GM21737 (cell line): ENCODE measurements at regions not wholly inside any gene's neighbourhood (a gene's known extent, or its start where the extent isn't known, plus 50 kb on each side); places are given as distances from the start of the nearest gene placed in this dataset.
"Not testable (repeated sequence)": the region's sequence is repeated elsewhere in the genome, so short reads cannot be mapped to it uniquely, and the experiment has no call there.

ENCODE experiments used
- ATAC-seq: cut with Tn5 transposase; IDR thresholded peaks from one replicate; pipeline ENCODE4 v1.9.1; 2021; ENCODE audit warnings: mild to moderate bottlenecking, moderate library complexity; ENCODE audit not compliant: unreplicated experiment

DNA sequence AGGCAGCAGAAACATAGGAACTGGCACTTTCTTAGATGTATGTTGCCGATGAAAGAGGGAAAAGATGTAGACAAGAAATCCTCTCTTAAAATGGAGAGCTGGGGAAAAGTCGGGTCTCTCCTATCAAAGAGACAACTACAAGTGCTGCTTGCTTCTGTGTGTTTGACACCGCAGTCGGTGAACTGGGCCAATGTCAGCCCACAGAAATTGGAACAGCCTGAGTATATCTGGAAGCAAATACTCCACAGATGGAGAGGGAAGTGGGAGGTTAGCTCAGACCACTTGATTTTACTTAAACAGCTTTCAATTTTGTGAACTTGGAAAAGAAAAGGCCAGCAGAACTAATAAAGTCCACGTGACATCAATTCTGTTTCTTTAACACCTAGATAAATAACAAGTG, 230.9 kb upstream of the FAT1 start:
- ATAC-seq, result no peak

DNA sequence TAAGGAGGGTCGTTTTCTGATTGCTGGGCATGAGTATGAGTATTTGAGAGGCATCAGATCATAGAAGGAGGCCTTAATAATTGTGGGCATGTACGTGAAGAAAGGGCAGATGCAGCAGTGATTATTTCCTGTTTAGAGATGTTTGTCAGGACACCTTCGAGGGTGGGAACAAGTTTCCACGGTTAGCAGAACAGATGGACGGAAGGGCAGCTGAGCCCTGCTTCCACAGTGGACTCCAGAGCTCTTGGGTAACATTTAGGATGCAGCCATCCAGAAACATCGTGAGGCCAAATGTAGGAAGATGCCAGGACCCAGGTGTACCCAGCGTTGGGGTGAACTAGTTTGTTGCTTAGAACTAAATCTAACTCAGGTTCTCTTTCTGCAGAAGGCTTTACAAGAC, 231.3 kb upstream of the FAT1 start:
- no peak for ATAC-seq

DNA sequence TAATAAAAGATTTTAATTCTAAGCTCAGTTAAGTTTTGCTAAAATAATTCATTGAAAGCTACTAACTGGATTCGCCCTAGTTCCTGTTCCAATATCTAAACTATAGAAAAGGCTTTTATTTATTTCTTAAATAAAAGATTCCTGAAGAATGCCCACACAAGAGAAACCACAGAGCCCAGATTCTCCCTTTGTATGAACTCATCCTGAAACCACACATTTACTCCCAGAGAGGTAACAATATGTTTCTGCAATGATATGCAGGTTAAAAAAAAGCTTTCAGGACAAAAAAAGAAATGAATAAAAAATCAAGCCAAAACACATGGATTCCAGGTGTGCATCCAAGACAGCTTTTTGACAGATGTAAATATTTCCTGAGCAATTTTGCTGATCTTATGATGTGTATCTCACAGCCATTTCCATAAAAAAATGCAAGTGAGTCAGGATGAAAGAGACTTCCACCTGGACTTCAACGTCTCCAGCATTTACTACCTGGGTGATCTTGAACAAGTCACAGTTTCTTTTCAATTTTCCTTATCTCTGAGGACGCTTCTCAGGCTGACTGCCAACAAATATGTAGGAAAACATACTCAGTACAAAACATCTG, 234.4 kb upstream of the FAT1 start:
- no peak for ATAC-seq

DNA sequence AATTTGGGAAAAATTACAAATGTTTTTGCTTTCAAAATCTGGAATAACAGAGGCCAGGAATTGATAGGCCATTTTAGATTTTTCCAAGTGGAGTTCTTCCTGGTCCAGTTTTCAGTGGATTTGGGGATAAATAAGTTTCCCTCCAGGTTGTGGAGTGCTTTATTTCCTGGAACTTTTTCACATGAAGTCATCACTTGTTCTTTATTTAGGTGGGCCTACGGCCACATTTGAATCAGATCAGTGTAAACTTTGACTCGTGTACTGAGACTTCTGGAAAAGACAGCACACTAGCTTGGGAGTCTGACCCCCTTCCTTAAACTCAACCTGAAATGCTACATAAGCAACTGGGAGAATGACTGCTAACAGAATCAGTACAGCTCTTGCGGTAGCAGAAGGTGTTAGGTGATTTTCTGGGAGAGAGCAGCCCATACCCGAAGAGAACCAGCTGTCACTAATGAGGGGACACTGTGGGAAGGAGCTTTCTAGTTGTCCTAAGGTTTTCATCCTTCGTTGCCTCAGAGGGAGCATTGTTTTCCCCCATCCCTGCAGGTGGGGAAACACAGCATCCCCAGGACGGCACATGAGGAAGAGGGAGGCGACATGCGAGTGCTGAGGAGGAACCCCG, 235.2 kb upstream of the FAT1 start:
- ATAC-seq, result no peak

DNA sequence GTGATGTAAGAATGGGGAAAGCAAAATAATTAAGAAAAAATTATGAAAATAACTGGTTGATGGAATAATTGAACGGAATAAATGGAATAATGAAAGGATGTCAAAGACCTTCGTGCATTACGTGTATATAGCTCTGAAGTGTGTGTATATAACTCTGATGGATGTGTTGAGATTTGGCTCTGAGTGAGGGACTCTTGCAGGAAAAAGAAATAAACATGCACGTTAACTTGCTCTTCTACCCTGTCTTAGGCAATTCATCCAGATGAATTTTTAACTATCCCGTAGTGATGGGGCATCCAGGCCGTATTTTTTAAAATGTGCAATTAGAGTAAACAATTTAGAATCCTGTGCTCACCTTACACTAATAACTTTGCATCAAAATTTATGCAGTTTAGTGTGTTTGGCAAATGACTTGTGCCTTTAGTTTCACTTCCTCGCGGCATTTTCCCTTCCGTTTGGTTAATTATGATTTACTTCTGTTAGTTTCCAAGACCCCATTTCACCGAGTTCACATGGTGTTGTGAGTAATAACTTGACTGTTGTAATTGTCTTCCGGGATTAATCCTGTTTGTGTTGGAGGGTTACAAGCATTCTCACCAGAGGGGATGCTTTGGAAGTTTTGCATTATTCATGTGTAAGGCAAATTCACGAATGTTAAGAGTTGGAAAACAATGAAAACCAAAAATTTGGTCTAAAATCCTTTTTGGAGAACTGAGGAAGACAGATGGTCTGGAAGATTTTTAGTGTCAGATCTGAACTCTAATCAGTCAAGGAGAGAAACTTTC, 256.5 kb upstream of the FAT1 start:
- ATAC-seq, result no peak

DNA sequence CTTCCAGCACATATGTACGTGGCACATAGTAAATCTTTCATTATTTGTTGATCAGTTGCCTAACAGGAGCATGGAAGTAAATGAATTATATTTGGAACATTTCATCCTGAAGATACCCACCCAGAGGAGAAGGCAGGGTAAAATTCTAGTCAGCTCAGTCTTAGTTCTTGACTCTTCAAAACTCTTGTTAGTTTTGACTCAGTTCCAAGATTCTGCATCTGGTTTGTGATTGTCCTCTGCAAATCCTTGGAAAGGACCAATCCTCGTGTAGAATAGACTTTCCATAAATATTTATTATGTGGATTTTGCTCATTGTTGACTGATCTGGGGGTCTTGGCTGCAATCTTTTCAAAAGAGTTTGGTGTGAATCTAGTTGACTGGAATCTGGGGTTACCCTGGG, 257.5 kb upstream of the FAT1 start:
- no peak for ATAC-seq

DNA sequence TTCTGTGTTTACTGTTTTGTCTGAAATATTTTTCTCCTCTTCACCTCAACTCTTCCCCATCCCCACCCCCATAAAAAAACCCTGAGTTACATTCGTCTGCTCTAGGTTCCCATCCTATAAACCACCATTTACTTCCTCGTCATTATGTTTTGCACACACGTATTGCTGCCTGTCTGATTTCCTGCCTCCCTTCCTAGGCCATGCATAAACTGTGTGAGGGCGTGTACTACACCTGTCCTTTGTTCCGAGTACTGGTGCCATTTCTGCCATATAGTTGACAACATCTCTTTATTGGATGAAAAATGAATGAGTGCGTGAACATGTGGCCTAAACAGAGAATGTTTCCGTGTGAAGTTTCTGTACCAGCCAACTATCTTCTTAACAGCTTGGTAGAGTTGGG, 258.5 kb upstream of the FAT1 start:
- ATAC-seq, result no peak

DNA sequence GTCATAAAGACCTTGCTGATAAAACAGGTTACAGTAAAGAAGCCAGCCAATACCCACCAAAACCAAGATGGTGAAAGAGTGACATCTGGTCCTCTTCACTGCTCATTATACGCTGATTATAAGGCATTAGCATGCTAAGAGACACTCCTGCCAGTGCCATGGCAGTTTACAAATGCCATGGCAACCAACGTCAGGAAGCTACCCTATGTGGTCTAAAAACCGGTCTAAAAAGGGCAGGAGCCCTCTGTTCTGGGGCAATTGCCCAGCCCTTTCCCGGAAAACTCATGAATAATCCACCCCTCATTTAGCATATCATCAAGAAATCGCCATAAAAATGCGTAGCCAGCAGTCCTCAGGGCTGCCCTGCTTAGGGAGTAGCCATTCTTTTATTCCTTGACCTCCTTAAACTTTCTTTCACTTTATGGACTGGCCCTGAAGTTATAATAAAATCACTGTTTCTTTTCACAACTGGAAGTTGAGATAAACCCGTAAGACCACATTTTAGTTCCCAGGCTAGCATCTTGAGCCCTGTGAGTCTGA, 260.5 kb upstream of the FAT1 start:
- no peak for ATAC-seq

DNA sequence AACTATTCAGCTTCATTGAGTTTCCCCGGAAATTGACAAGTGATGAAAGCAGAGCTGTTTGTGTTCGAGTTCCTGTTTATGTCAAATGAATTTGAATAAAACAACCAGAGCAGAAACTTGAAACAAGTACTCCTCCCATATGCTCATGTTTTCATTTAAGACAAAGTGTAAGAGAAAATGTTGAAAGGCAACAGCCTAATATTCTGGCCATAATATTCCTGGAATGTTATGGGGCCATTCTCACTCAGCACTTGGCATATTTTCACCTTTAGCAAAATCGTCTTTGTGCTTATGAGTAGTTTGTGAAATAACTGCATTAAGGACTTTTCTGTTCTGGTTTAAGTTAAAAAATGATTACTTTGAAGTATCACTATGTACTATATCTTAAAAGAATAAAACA, 276.0 kb upstream of the FAT1 start:
- ATAC-seq, result no peak

DNA sequence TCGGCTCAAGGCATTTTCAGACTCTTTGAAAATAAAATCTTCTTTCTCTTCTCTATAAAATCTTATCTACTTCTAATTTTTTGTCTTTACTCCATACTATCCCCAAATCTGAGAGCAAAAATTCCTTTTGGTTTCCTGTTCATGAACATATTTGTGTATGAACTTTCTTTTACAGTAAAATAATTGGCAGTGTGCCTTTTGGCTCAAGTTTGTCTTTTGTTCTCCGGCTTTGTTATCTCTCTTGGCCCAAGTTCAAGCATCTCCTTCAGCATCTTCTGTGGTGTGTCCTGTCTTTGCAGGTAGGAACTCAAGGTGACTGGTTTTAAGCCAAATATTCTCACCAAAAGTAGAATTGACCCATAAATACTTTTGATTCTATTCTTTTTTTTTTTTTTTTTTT, 276.6 kb upstream of the FAT1 start:
- no peak for ATAC-seq

DNA sequence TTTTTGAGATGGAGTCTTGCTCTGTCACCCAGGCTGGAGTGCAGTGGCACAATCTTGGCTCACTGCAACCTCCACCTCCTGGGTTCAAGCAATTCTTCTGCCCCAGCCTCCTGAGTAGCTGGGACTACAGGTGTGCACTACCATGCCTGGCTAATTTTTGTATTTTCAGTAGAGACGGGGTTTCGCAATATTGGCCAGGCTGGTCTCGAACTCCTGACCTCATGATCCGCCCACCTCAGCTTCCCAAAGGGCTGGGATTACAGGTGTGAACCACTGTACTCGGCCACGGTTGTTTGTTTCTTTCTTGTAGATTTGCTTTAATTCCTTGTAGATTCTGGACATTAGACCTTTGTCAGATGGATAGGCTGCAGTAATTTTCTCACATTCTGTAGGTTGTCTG, 278.5 kb upstream of the FAT1 start:
- ATAC-seq, result not testable (repeated sequence)

DNA sequence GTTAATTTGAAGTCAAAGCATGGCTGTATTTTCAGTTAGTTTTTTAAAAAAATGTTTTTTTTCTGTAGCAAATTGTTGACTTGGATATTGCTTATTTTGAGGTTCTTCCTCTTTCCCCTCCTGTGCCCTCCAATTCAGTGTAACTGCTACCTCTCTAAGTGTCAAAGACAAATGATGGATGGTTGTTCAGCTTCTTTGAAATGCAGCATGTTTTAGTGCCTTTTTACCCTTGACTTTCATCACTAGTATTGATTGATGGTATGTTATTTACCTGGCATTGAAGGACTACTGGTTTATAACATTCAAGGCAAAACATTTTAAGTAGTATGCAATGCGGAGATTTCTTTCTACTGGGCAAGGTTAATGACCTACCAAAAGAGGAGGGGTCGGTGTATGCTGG, 281.0 kb upstream of the FAT1 start:
- ATAC-seq, result no peak

DNA sequence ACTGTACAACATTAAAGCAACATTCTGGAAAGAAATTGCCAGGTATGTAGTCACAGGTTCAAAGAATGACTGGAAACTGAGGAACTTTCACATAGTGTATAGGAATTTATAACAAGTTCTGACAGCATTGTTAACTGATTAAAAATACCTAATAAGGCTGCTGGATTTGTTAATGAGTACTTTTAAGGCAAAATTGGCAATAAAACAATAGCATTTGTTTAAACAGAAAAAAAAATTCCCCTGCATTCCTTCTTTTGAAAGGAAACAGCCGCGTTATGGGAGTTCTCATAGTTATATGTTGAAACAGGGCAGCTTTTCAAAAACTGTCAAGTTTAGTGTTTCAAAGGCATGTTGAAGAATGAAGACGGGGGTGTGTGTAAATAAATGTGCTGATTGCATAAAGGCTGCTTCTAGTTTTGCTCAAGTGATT, 282.5 kb upstream of the FAT1 start:
- ATAC-seq, result no peak

DNA sequence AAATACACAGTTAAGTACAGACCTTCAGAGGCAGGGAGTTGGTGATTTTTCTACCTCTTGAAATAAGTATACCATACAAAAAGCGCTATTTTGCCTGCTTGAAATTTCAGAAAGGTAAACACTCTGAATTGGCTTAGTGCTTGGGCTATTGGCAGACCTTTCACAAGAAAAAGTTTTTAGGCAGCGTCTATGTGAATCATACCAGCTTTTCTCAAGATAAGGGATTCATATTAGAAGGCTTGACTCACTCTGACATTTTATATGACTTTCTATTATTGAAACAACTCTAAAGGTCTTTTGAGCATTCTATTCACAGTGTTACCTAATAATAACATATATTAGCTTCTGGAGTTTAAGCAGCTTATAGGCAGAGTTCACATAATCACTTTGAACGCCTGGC, 286.4 kb upstream of the FAT1 start:
- no peak for ATAC-seq

DNA sequence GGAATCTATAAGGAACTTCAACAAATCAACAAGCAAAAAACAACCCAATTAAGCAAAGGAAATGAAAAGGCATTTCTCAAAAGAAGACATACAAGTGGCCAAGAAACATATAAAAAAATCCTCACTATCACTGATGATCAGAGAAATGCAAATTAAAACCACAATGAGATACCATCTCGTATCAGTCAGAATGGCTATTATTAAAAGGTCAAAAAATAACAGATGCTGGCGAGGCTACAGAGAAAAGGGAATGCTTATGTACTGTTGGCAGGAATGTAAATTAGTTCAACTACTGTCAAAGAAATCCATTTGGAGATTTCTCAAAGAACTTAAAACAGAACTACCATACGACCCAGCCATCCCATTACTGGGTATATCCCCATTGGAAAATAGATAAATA, 292.4 kb upstream of the FAT1 start:
- ATAC-seq, result no peak

DNA sequence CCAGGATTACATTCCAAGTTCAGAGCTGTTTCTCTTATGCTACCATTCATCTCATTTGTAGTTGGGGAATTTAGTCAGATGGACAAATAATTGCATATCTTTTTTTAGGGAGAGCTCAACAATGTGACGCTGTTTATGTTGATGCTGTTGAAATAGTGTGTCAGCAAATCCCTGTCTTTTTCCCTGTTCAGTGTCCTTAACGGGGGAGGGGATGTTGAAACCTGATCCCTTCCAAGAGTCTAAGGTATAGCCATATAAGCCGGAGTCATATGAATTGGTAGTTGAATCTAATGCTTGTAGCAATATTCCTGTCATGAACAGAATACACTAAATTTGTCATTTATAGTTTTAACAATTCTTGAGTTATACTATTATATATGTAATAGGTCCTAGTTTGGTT, 293.5 kb upstream of the FAT1 start:
- ATAC-seq, result no peak

DNA sequence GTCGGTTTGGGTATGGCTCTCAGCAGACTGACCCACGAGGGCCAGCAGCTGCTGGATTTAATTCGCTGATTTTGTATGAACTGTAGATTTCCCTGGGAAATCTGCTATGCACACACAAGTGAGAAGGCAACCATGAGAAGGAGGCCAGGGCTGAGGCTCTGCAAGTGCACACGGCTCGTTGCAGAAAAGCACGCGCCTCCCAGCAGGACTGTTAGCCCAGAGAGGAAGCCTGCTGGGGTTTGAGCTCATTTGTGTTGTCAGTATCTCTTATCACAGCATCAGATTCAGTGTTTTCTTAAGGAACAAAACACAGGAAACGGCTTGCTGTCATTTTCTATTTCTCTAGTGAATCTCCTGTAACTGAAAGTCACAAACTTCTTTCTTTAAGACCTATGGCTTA, 296.2 kb upstream of the FAT1 start:
- ATAC-seq, result no peak

DNA sequence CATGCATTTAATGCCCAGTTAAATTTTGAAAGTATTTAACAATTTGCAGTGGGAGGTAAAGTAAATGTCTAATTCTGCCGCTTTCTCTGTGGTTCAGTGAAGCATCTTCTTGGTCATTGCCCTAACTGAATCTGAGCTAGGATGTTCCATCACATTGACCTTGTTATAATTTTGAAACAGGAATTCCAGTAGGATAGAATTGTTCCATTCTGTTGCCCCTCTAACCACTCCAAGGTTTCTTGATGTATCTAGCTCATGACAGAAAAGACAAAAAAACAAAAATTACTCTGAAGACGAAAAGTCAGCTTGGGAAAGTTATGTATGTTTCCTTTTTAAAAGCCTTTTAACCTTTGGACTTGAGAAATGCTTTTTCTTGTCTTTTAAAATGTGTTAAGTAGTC, 297.0 kb upstream of the FAT1 start:
- ATAC-seq, result no peak

DNA sequence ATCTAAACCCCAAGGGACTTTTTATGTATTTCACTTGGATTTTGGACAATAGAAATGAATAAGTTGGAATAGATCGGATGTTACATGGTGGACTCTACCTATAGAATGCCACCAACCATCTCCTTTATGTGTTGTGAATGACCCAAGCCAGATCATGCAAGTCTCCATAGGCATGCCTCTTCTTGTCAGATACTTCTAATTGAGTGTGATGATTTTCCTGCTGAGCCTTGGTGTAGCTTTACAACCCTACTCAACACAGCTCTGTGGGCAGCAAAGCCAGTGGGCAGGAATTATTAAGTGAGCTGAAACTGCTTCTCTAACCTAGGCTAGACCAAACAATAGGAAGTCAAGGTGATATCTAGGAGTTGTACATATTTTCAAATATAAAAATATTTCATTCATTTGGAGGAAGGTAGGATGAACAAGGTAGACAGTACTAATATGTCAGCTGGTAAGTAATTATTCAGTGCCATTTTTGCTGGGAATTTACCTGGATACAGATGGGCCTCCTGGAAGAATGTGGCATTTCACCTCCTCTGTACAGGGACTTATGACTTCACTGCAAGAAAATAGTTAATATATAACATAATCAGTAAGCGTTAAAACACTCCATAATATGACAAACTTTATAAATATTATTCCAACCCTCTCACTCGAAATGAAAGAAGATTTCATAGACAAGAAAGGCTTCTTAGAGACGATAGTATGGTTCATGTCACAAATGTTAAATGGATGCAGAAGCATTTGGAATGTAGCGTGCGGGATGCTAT, 298.0 kb upstream of the FAT1 start:
- ATAC-seq, result no peak

DNA sequence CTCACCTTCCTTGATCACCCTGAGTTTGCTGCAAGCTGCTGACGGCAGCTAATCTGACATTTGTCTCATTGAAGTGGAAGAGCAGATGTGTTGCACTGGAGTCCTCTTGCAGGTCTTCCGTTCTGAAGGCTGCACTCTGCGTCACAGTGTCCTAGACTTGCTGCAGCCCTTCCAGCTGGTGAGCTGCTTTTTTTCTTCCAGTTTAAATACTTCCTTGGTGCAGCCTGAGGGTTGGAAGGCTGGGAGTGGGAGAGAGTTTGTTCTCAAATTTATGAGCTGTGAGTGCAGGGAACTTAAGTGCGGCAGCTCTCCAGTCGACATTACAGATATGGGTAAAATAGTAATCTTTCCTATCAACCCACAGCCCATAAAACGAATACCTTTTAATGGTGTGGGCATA, 303.6 kb upstream of the FAT1 start:
- ATAC-seq, result no peak

DNA sequence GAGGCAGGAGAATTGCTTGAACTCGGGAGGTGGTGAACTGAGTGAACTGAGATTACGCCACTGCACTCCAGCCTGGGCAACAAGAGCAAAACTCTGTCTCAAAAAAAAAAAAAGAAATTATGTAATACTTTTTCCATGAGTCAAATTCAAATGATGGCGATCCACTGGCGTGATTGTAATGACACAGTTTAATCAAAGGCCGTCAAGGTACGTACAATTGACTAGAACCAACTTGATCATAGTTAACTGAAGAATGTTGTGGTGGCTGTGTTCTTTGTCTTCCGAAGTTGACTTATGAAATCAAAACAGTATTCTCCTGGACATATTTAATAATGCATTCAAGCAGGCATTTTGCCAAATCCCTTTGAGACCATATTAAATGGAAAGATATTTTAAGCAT, 318.6 kb upstream of the FAT1 start:
- no peak for ATAC-seq
